ENCODE measurements at regions not wholly inside any gene's neighbourhood (a gene's known extent, or its start where the extent isn't known, plus 50 kb on each side); places are given as distances from the start of the nearest gene placed in this dataset.

- H3K27me3 ChIP-seq (ENCODE audit: control insufficient read depth in 4 of 4, insufficient read depth in 4 of 4, low read length in 3 of 4) = no peaks in the 10 kb centered on the region
- WGBS = 33% methylated on average over 1 of the region's 1 CpG
- H3K9me3 ChIP-seq (ENCODE audit: control insufficient read depth in 4 of 4, low read length in 3 of 4) = no peaks in the 10 kb centered on the region
- no peaks in the 10 kb centered on the region for H3K36me3 ChIP-seq (ENCODE audit: control insufficient read depth in 4 of 4, insufficient read depth in 3 of 4, low read depth in 1 of 4, low read length in 3 of 4)
- H3K4me1 ChIP-seq (ENCODE audit: control insufficient read depth in 4 of 4, insufficient read depth in 4 of 4, low read length in 3 of 4) = no peaks in the 10 kb centered on the region
- TF ChIP-seq ZBTB33 (IDR thresholded peaks at IDR 0.05) = no peak
- no peak for TF ChIP-seq RAD21 (IDR thresholded peaks at IDR 0.05)
- no peak for TF ChIP-seq RXRA (IDR thresholded peaks at IDR 0.05)
- no peak for TF ChIP-seq REST (IDR thresholded peaks at IDR 0.05)
- no peak for TF ChIP-seq MAX (IDR thresholded peaks at IDR 0.05)
- TF ChIP-seq HNF4A (conservative IDR thresholded peaks at IDR 0.05) = no peak
- TF ChIP-seq TAF1 (conservative IDR thresholded peaks at IDR 0.05) = no peak
- TF ChIP-seq GABPA (IDR thresholded peaks at IDR 0.05 in 1 of 2, conservative IDR thresholded peaks at IDR 0.05 in 1 of 2) = no peak
- TF ChIP-seq FOXA1 (IDR thresholded peaks at IDR 0.05) = no peak
- no peak for TF ChIP-seq ATF3 (IDR thresholded peaks at IDR 0.05)
- TF ChIP-seq HNF4G (IDR thresholded peaks at IDR 0.05) = no peak
- TF ChIP-seq CTCF (IDR thresholded peaks at IDR 0.05; ENCODE audit: low read depth, low read length, missing input control) = no peak
- no peak for TF ChIP-seq NR2F2 (IDR thresholded peaks at IDR 0.05)
- no peak for TF ChIP-seq FOXA2 (IDR thresholded peaks at IDR 0.05)
- TF ChIP-seq YY1 (IDR thresholded peaks at IDR 0.05) = no peak
- TF ChIP-seq EGR1 (IDR thresholded peaks at IDR 0.05; ENCODE audit: low read depth in 2 of 2) = no peak
- H3K27ac ChIP-seq (ENCODE audit: low read depth in 1 of 2, low read length in 2 of 2) = no peak overlapping the region
- no peak for DNase-seq (ENCODE audit: low spot score)
- no peak overlapping the region for H3K4me3 ChIP-seq (ENCODE audit: low read depth in 1 of 3, low read length in 3 of 3)
- H3K9ac ChIP-seq (ENCODE audit: low read depth in 1 of 2, low read length in 2 of 2) = no peak overlapping the region
Observed at GRCh38 chr4:45927641-45928040, 196.2 kb downstream of the GABRG1 start.

- Histone ChIP-seq H3K4me3 (ENCODE audit: low read depth in 1 of 3, low read length in 3 of 3) (no peak overlapping the region), H3K36me3 (ENCODE audit: control insufficient read depth in 4 of 4, insufficient read depth in 3 of 4, low read depth in 1 of 4, low read length in 3 of 4) (no peaks in the 10 kb centered on the region), H3K9ac (ENCODE audit: low read depth in 1 of 2, low read length in 2 of 2) (no peak overlapping the region), H3K4me1 (ENCODE audit: control insufficient read depth in 4 of 4, insufficient read depth in 4 of 4, low read length in 3 of 4) (no peaks in the 10 kb centered on the region), H3K9me3 (ENCODE audit: control insufficient read depth in 4 of 4, low read length in 3 of 4) (no peaks in the 10 kb centered on the region), H3K27ac (ENCODE audit: low read depth in 1 of 2, low read length in 2 of 2) (no peak overlapping the region), H3K27me3 (ENCODE audit: control insufficient read depth in 4 of 4, insufficient read depth in 4 of 4, low read length in 3 of 4) (no peaks in the 10 kb centered on the region)
- WGBS = 70% methylated on average over 1 of the region's 1 CpG
- DNase-seq (ENCODE audit: low spot score) = no peak
- TF ChIP-seq CTCF (IDR thresholded peaks at IDR 0.05; ENCODE audit: low read depth, low read length, missing input control) (no peak), FOXA2 (IDR thresholded peaks at IDR 0.05) (no peak), ATF3 (IDR thresholded peaks at IDR 0.05) (no peak), YY1 (IDR thresholded peaks at IDR 0.05) (no peak), MAX (IDR thresholded peaks at IDR 0.05) (no peak), JUND (IDR thresholded peaks at IDR 0.05) (no peak), SP1 (IDR thresholded peaks at IDR 0.05) (no peak), TAF1 (conservative IDR thresholded peaks at IDR 0.05) (no peak), HNF4G (IDR thresholded peaks at IDR 0.05) (no peak), GABPA (IDR thresholded peaks at IDR 0.05 in 1 of 2, conservative IDR thresholded peaks at IDR 0.05 in 1 of 2) (no peak), FOXA1 (IDR thresholded peaks at IDR 0.05) (no peak), NR2F2 (IDR thresholded peaks at IDR 0.05) (no peak)
Observed at GRCh38 chr4:45925809-45926208, 198.0 kb downstream of the GABRG1 start.

Measured in liver (tissue), 8 donors.